GM12878 (cell line): ENCODE measurements at regions not wholly inside any gene's neighbourhood (a gene's known extent, or its start where the extent isn't known, plus 50 kb on each side); places are given as distances from the start of the nearest gene placed in this dataset.

Experiments used
- ATAC-seq: fragments of 200-7000 bp; cut with Tn5 transposase; 3 replicates; pipeline ENCODE4 v1.9.1; 2020; ENCODE audit warnings: mild to moderate bottlenecking, moderate library complexity
- BruUV-seq: library from RNA; stranded (reverse); fragments of 400-500 nt; replicated peaks from 2 replicates; lab custom pipeline; 2021; lab: Mats Ljungman, UMichigan
- CTCF ChIA-PET: fragments of 300-600 bp; sonication (Branson Sonifier 250); formaldehyde crosslinking; extraction: SDS; loops from one replicate; lab custom pipeline; 2021; ENCODE audit warnings: inconsistent platforms; lab: Yijun Ruan, JAX
- POLR2A ChIA-PET: fragments of 350-600 bp; formaldehyde crosslinking; extraction: SDS; loops from one replicate; lab custom pipeline; 2021; ENCODE audit warnings: inconsistent platforms; lab: Charles Lee
- RAD21 ChIA-PET: fragments of 300-600 bp; sonication (Branson Sonifier 250); formaldehyde crosslinking; loops from one replicate; lab custom pipeline; 2023; ENCODE audit warnings: antibody characterized with exemption; ENCODE audit not compliant: unreplicated experiment; lab: Charles Lee
- SMC1A ChIA-PET: fragments of 300-600 bp; sonication (Branson Sonifier 250); formaldehyde crosslinking; loops from one replicate; lab custom pipeline; 2023; ENCODE audit not compliant: unreplicated experiment, uncharacterized antibody; lab: Charles Lee
- DNase-seq: peaks from one replicate; pipeline ENCODE4 v3.0.0-alpha.2; 2011; ENCODE audit warnings: low read depth, low spot score
- FAIRE-seq: peaks from 3 replicates; lab custom pipeline; 2011; peaks lifted over from hg19 to GRCh38; lab: Jason Lieb, UNC
- H2AFZ ChIP-seq: 2 replicates; pipeline ENCODE4 v1.6.0; 2011; ENCODE audit warnings: low read depth, low read length, control low read depth; ENCODE audit not compliant: control insufficient read depth
- H3K27ac ChIP-seq: 2 replicates; pipeline ENCODE4 v1.5.1; 2011; ENCODE audit warnings: control low read depth; ENCODE audit not compliant: control insufficient read depth, insufficient read depth
- H3K27me3 ChIP-seq, 2 experiments: replicated peaks in 1 of 2; 2 replicates each; pipeline versions ENCODE4 v1.6.0 to v1.6.1; 2011; ENCODE audit warnings: low read length in 1 of 2; ENCODE audit not compliant: control insufficient read depth in 2 of 2, insufficient read depth in 2 of 2
- H3K36me3 ChIP-seq, 2 experiments: 2 replicates each; pipeline ENCODE4 v1.5.1; 2011; ENCODE audit warnings: low read length in 1 of 2; ENCODE audit not compliant: control insufficient read depth in 2 of 2, insufficient read depth in 2 of 2
- H3K4me1 ChIP-seq: 2 replicates; pipeline ENCODE4 v1.6.1; 2011; ENCODE audit warnings: mild to moderate bottlenecking, low read length, moderate library complexity, mixed read lengths; ENCODE audit not compliant: control insufficient read depth, insufficient read depth
- H3K4me2 ChIP-seq: 2 replicates; pipeline ENCODE4 v1.6.0; 2011; ENCODE audit warnings: control low read depth; ENCODE audit not compliant: control insufficient read depth, insufficient read depth
- H3K4me3 ChIP-seq: fragments of 200-600 bp; sonication (generic); 2 replicates; pipeline ENCODE4 v1.5.1; 2016
- H3K79me2 ChIP-seq: 2 replicates; pipeline ENCODE4 v1.6.0; 2011; ENCODE audit warnings: low read length; ENCODE audit not compliant: control insufficient read depth, insufficient read depth
- H3K9ac ChIP-seq: 2 replicates; pipeline ENCODE4 v1.8.0; 2011; ENCODE audit warnings: low read length, control low read depth, mixed read lengths; ENCODE audit not compliant: control insufficient read depth, insufficient read depth
- H3K9me3 ChIP-seq: replicated peaks from 3 replicates; pipeline ENCODE4 v1.5.1; 2011; ENCODE audit warnings: mild to moderate bottlenecking, low read length; ENCODE audit not compliant: control insufficient read depth, insufficient read depth
- H4K20me1 ChIP-seq: 2 replicates; pipeline ENCODE4 v1.6.0; 2011; ENCODE audit not compliant: control insufficient read depth, insufficient read depth
- BMI1 ChIP-seq: fragments of 450-650 bp; IDR thresholded peaks from 2 replicates; pipeline ENCODE4 v1.6.1; 2016; ENCODE audit warnings: mild to moderate bottlenecking, moderate library complexity, borderline replicate concordance
- HDAC2 ChIP-seq: fragments of 200-600 bp; sonication (generic); IDR thresholded peaks from 2 replicates; pipeline ENCODE4 v1.6.1; 2017
- IKZF1 ChIP-seq: fragments of 450-650 bp; conservative IDR thresholded peaks from 2 replicates; pipeline ENCODE4 v1.6.1; 2017; ENCODE audit warnings: antibody characterized with exemption, mild to moderate bottlenecking
- WGBS: methylation state at CpG from one replicate; pipeline ENCODE4 v1.1.6; 2016; ENCODE audit warnings: low lambda C conversion rate; ENCODE audit not compliant: insufficient replicate concordance, insufficient coverage; ENCODE audit errors: missing lambda C conversion rate; 5-methylcytosine and 5-hydroxymethylcytosine counted together
- in situ Hi-C: fragments of 300-500 bp; cut with MboI; formaldehyde crosslinking; loops from 9 replicates; pipeline ENCODE4 v1.14.3; 2018; ENCODE audit warnings: mixed read lengths
- intact Hi-C: fragments of 100-400 bp; cut with micrococcal nuclease; formaldehyde crosslinking; loops from one replicate; pipeline ENCODE4 v1.14.2; 2022; ENCODE audit not compliant: unreplicated experiment
- TF ChIP-seq, protein P1 (sequence below): fragments of 450-650 bp; IDR thresholded peaks from 2 replicates; pipeline ENCODE4 v1.6.1; 2017; ENCODE audit warnings: antibody characterized with exemption, mild to moderate bottlenecking, moderate library complexity
- TF ChIP-seq, protein P2 (sequence below): IDR thresholded peaks from 2 replicates; pipeline ENCODE4 v1.6.1; 2012; ENCODE audit warnings: low read depth, low read length, improper control_type of control experiment

DNA sequence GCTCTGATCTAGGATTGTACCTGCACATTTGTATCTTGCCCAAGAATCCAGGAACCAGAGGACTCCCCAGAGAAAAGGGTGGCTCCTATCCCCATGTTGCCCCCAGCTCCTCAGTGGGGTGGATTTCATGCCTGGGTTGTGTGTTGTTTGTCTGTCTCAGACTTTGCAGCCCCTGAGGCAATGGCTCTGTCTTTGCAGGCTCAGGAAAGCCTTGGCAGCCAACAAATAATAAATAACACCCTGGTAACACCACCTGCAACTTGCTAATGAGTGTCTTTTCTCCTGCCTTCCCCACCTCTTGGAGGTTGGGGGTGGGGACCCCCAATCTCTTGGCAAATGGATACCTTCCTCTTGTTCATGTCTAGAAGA is 65.2 kb upstream of the CISTR start (continued):
- TF ChIP-seq, protein P1, sequence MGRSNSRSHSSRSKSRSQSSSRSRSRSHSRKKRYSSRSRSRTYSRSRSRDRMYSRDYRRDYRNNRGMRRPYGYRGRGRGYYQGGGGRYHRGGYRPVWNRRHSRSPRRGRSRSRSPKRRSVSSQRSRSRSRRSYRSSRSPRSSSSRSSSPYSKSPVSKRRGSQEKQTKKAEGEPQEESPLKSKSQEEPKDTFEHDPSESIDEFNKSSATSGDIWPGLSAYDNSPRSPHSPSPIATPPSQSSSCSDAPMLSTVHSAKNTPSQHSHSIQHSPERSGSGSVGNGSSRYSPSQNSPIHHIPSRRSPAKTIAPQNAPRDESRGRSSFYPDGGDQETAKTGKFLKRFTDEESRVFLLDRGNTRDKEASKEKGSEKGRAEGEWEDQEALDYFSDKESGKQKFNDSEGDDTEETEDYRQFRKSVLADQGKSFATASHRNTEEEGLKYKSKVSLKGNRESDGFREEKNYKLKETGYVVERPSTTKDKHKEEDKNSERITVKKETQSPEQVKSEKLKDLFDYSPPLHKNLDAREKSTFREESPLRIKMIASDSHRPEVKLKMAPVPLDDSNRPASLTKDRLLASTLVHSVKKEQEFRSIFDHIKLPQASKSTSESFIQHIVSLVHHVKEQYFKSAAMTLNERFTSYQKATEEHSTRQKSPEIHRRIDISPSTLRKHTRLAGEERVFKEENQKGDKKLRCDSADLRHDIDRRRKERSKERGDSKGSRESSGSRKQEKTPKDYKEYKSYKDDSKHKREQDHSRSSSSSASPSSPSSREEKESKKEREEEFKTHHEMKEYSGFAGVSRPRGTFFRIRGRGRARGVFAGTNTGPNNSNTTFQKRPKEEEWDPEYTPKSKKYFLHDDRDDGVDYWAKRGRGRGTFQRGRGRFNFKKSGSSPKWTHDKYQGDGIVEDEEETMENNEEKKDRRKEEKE, result no peak

DNA sequence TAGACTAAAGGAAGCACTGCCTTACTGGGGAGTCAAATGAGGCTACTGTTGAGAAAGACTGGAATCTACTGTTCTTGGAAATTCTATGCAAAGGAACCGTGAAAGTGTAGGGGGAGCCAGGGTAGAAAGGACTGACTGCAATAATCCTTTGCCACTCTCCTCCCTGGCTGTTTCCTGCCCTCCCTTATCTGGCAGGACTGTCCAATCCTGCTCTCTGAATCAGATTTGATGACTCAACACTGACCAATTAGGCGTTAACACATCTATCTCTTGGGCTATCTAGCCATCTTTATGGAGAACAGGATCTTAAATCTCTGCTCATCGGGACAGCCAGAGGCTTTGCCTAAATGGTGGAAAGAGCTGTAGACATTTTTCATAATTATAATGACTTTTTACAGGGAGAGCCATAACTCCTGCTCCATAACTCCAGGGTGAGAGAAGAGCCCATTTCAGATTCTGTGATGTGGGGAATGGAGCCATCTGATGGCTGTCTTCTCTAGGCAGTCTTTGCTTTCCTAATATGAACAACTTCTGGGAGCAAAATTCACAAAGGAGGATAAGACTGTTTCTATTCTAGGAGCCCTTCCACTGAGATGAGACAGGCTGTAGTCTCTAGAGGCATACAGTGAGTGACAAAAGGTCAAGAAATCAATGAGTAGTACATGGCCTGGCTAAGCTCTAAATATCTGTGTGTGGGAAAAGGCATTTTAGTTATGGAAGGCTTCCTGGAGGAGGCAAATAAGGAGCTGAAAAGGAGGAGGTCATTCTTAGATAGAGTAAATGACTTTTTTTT is 68.9 kb upstream of the CISTR start:
- BruUV-seq, result no TSS peak
- H3K9me3 ChIP-seq, result no peaks in the 10 kb centered on the region
- 34% methylated on average over 3 of the region's 3 CpGs for WGBS
- no peaks in the 10 kb centered on the region for H4K20me1 ChIP-seq
- H3K36me3 ChIP-seq, result no peaks in the 10 kb centered on the region
- peaks cover 3 to 5% of the 10 kb centered on the region in 2 experiments; a peak in 3 of 4 replicates for H3K27me3 ChIP-seq
- ChIA-PET CTCF (interaction anchor here (0.6 to 1.7 kb wide), 2 partner anchors 12 to 819 kb away, joined by 3 to 8 read pairs; no protein-coding TSS in a partner anchor), RAD21 (interaction anchor here (0.7 kb wide), 1 partner anchor 16 kb away, joined by 3 read pairs; no protein-coding TSS in a partner anchor), POLR2A (no interaction called here), SMC1A (interaction anchor here (0.9 to 1.3 kb wide), 2 partner anchors 9 to 11 kb away, joined by 3 to 5 read pairs; no protein-coding TSS in a partner anchor)
- FAIRE-seq, result no peak
- intact Hi-C loops, result no loop called here
- no peak for DNase-seq
- H3K9ac ChIP-seq, result no peak overlapping the region
- H3K4me3 ChIP-seq, result no peak overlapping the region
- H2AFZ ChIP-seq, result no peak overlapping the region
- H3K79me2 ChIP-seq, result no peaks in the 10 kb centered on the region
- no peak overlapping the region for H3K4me2 ChIP-seq
- ATAC-seq, result no peak
- TF ChIP-seq BMI1 (no peak), HDAC2 (no peak), IKZF1 (no peak)
- TF ChIP-seq, protein P2, sequence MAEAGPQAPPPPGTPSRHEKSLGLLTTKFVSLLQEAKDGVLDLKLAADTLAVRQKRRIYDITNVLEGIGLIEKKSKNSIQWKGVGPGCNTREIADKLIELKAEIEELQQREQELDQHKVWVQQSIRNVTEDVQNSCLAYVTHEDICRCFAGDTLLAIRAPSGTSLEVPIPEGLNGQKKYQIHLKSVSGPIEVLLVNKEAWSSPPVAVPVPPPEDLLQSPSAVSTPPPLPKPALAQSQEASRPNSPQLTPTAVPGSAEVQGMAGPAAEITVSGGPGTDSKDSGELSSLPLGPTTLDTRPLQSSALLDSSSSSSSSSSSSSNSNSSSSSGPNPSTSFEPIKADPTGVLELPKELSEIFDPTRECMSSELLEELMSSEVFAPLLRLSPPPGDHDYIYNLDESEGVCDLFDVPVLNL, result no peak
- no peaks in the 10 kb centered on the region for H3K4me1 ChIP-seq
- in situ Hi-C loops, result no loop called here
- no peak overlapping the region for H3K27ac ChIP-seq
